ENCODE measurements at regions not wholly inside any gene's neighbourhood (a gene's known extent, or its start where the extent isn't known, plus 50 kb on each side); places are given as distances from the start of the nearest gene placed in this dataset.

DNA sequence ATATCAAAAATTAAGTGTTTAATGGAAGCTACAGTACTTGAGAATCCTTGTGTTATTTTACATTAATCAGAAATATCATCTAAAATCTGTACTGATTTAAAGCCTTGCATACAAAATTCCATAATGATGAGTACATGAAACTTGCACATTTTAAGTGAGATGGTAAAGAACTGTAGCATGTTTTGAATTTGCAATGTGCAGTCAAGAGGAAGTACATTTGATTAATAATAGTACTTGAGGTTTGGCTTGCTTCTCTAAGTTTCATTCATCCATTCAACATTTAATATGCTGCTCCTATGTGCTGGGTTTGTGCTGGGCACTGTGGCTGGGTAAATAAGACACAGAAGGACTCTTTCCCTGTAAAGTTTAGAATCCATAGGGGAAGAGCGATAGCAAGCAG is 332.3 kb downstream of the CNTN3 start:
- BruUV-seq (replicated peaks): no TSS peak
- CTCF ChIA-PET: no interaction called here
- H3K36me3 ChIP-seq (ENCODE audit: insufficient read depth, low read length, poor library complexity, severe bottlenecking): no peaks in the 10 kb centered on the region
- TF ChIP-seq CTCF (conservative IDR thresholded peaks at IDR 0.05; ENCODE audit: low read depth, low read length): no peak
- no peak for TF ChIP-seq EZH2 (IDR thresholded peaks at IDR 0.05; ENCODE audit: borderline replicate concordance, low read depth, low read length, poor library complexity, severe bottlenecking)
- H3K4me1 ChIP-seq (ENCODE audit: insufficient read depth, low read length, poor library complexity, severe bottlenecking): no peaks in the 10 kb centered on the region
- POLR2A ChIA-PET (ENCODE audit: low non-redundant PET): no interaction called here
- H3K27ac ChIP-seq (ENCODE audit: low read depth, low read length, poor library complexity, severe bottlenecking): no peak overlapping the region
- DNase-seq (ENCODE audit: low spot score): no peak
- intact Hi-C loops (cut with micrococcal nuclease; ENCODE audit: unreplicated experiment): no loop called here
- no peak overlapping the region for H3K4me3 ChIP-seq (ENCODE audit: low read depth, low read length, poor library complexity, severe bottlenecking)
- no peaks in the 10 kb centered on the region for H3K27me3 ChIP-seq (replicated peaks; ENCODE audit: insufficient read depth, low read depth, low read length, poor library complexity)
- H3K9me3 ChIP-seq (ENCODE audit: low read depth, low read length, poor library complexity, severe bottlenecking): no peaks in the 10 kb centered on the region

- Histone ChIP-seq H3K4me1 (ENCODE audit: insufficient read depth, low read length, poor library complexity, severe bottlenecking) (no peaks in the 10 kb centered on the region), H3K36me3 (ENCODE audit: insufficient read depth, low read length, poor library complexity, severe bottlenecking) (no peaks in the 10 kb centered on the region), H3K4me3 (ENCODE audit: low read depth, low read length, poor library complexity, severe bottlenecking) (no peak overlapping the region), H3K27me3 (replicated peaks; ENCODE audit: insufficient read depth, low read depth, low read length, poor library complexity) (no peaks in the 10 kb centered on the region), H3K27ac (ENCODE audit: low read depth, low read length, poor library complexity, severe bottlenecking) (no peak overlapping the region), H3K9me3 (ENCODE audit: low read depth, low read length, poor library complexity, severe bottlenecking) (no peaks in the 10 kb centered on the region)
- no peak for DNase-seq (ENCODE audit: low spot score)
- intact Hi-C loops (cut with micrococcal nuclease; ENCODE audit: unreplicated experiment): no loop called here
- ChIA-PET CTCF (no interaction called here), POLR2A (ENCODE audit: low non-redundant PET) (no interaction called here)
- no peak for TF ChIP-seq CTCF (conservative IDR thresholded peaks at IDR 0.05; ENCODE audit: low read depth, low read length)
- TF ChIP-seq EZH2 (IDR thresholded peaks at IDR 0.05; ENCODE audit: borderline replicate concordance, low read depth, low read length, poor library complexity, severe bottlenecking): no peak
- no TSS peak for BruUV-seq (replicated peaks)
These were observed 332.8 kb downstream of the CNTN3 start for GRCh38 chr3:74281705-74282104.

- Histone ChIP-seq H3K27ac (ENCODE audit: low read depth, low read length, poor library complexity, severe bottlenecking) (no peak overlapping the region), H3K27me3 (replicated peaks; ENCODE audit: insufficient read depth, low read depth, low read length, poor library complexity) (no peaks in the 10 kb centered on the region), H3K36me3 (ENCODE audit: insufficient read depth, low read length, poor library complexity, severe bottlenecking) (no peaks in the 10 kb centered on the region), H3K9me3 (ENCODE audit: low read depth, low read length, poor library complexity, severe bottlenecking) (no peaks in the 10 kb centered on the region), H3K4me1 (ENCODE audit: insufficient read depth, low read length, poor library complexity, severe bottlenecking) (no peaks in the 10 kb centered on the region), H3K4me3 (ENCODE audit: low read depth, low read length, poor library complexity, severe bottlenecking) (no peak overlapping the region)
- ChIA-PET POLR2A (ENCODE audit: low non-redundant PET) (no interaction called here), CTCF (no interaction called here)
- DNase-seq (ENCODE audit: low spot score): no peak
- intact Hi-C loops (cut with micrococcal nuclease; ENCODE audit: unreplicated experiment): no loop called here
- BruUV-seq (replicated peaks): no TSS peak
- no peak for TF ChIP-seq CTCF (conservative IDR thresholded peaks at IDR 0.05; ENCODE audit: low read depth, low read length)
- no peak for TF ChIP-seq EZH2 (IDR thresholded peaks at IDR 0.05; ENCODE audit: borderline replicate concordance, low read depth, low read length, poor library complexity, severe bottlenecking)
These were observed 340.7 kb downstream of the CNTN3 start for GRCh38 chr3:74273555-74274402.
